ENCODE measurements at regions not wholly inside any gene's neighbourhood (a gene's known extent, or its start where the extent isn't known, plus 50 kb on each side); places are given as distances from the start of the nearest gene placed in this dataset.
"Not testable (repeated sequence)": the region's sequence is repeated elsewhere in the genome, so short reads cannot be mapped to it uniquely, and the experiment has no call there.

- no peak for DNase-seq
Measured at GRCh38 chr15:36008719-36009118, 462.8 kb upstream of the DPH6 start.

- DNase-seq: no peak
Measured at GRCh38 chr15:36024031-36024688, 478.2 kb upstream of the DPH6 start.

- DNase-seq: no peak
Measured at GRCh38 chr15:36026627-36027283, 480.8 kb upstream of the DPH6 start.

- DNase-seq: no peak
Measured at GRCh38 chr15:36029606-36030210, 483.7 kb upstream of the DPH6 start.

GRCh38 chr15:36039996-36040572 is 494.1 kb upstream of the DPH6 start:
- DNase-seq: no peak

GRCh38 chr15:36047018-36047716 is 501.2 kb upstream of the DPH6 start:
- not testable (repeated sequence) for DNase-seq

- no peak for DNase-seq
Measured at GRCh38 chr15:36050899-36051298, 504.9 kb upstream of the DPH6 start.

GRCh38 chr15:36052641-36053040 is 506.7 kb upstream of the DPH6 start:
- DNase-seq: not testable (repeated sequence)

GRCh38 chr15:36053746-36054145 is 507.8 kb upstream of the DPH6 start:
- DNase-seq: no peak

- DNase-seq: no peak
Measured at GRCh38 chr15:36059596-36059995, 513.6 kb upstream of the DPH6 start.

- DNase-seq: no peak
Measured at GRCh38 chr15:36062357-36062756, 516.4 kb upstream of the DPH6 start.

GRCh38 chr15:36066757-36067156 is 512.7 kb upstream of the CDIN1 start:
- no peak for DNase-seq

- no peak for DNase-seq
Measured at GRCh38 chr15:36067483-36068274, 511.7 kb upstream of the CDIN1 start.

- no peak for DNase-seq
Measured at GRCh38 chr15:36075333-36075732, 504.1 kb upstream of the CDIN1 start.

GRCh38 chr15:36079021-36079420 is 500.4 kb upstream of the CDIN1 start:
- DNase-seq: no peak

GRCh38 chr15:36080759-36081158 is 498.7 kb upstream of the CDIN1 start:
- DNase-seq: no peak

GRCh38 chr15:36090286-36090946 is 489.0 kb upstream of the CDIN1 start:
- DNase-seq: no peak

- DNase-seq: no peak
Measured at GRCh38 chr15:36106640-36107335, 472.6 kb upstream of the CDIN1 start.

GRCh38 chr15:36108541-36108940 is 470.9 kb upstream of the CDIN1 start:
- no peak for DNase-seq

GRCh38 chr15:36109943-36110658 is 469.3 kb upstream of the CDIN1 start:
- DNase-seq: no peak

GRCh38 chr15:36110659-36110993 is 468.8 kb upstream of the CDIN1 start:
- no peak for DNase-seq

All from activated effector memory CD4-positive, alpha-beta T cell treated with Interleukin-2 at 50 U/mL for 16 hours (primary cell).